H1 (cell line): ENCODE measurements at regions not wholly inside any gene's neighbourhood (a gene's known extent, or its start where the extent isn't known, plus 50 kb on each side); places are given as distances from the start of the nearest gene placed in this dataset.

Experiments
- CTCF ChIA-PET: fragments of 300-600 bp; sonication (Branson Sonifier 250); formaldehyde crosslinking; loops from one replicate; lab custom pipeline; 2021; ENCODE audit not compliant: partially characterized antibody; lab: Charles Lee
- POLR2A ChIA-PET: fragments of 300-600 bp; sonication (Branson Sonifier 250); formaldehyde crosslinking; loops from one replicate; lab custom pipeline; 2021; ENCODE audit warnings: inconsistent platforms; ENCODE audit not compliant: partially characterized antibody; lab: Charles Lee
- DNase-seq, 2 experiments: peaks; one replicate each; pipeline versions ENCODE4 v3.0.0 to v3.0.0-alpha.2; 2010 to 2022; ENCODE audit warnings: low spot score in 2 of 2, low read depth in 1 of 2, mixed read lengths in 1 of 2
- FAIRE-seq: peaks from 2 replicates; lab custom pipeline; 2011; peaks lifted over from hg19 to GRCh38; lab: Jason Lieb, UNC
- H2AFZ ChIP-seq: 2 replicates; pipeline ENCODE4 v1.8.1; 2012; ENCODE audit warnings: low read length, inconsistent platforms
- H2AK5ac ChIP-seq: 2 replicates; pipeline ENCODE4 v1.6.1; 2013; ENCODE audit warnings: low read depth, low read length
- H2BK120ac ChIP-seq: replicated peaks from 2 replicates; pipeline ENCODE3; 2013; ENCODE audit warnings: low read depth, low read length, inconsistent platforms
- H2BK12ac ChIP-seq: 2 replicates; pipeline ENCODE4 v1.6.1; 2013; ENCODE audit warnings: low read depth, low read length
- H2BK15ac ChIP-seq: 2 replicates; pipeline ENCODE4 v1.6.1; 2013; ENCODE audit warnings: low read length
- H2BK20ac ChIP-seq: 2 replicates; pipeline ENCODE4 v1.6.1; 2013; ENCODE audit warnings: low read length
- H2BK5ac ChIP-seq: 2 replicates; pipeline ENCODE4 v1.6.1; 2013; ENCODE audit warnings: low read depth, low read length
- H3K14ac ChIP-seq: 2 replicates; pipeline ENCODE4 v1.6.1; 2013; ENCODE audit warnings: inconsistent platforms; ENCODE audit not compliant: insufficient read length
- H3K18ac ChIP-seq: 2 replicates; pipeline ENCODE4 v1.6.1; 2013; ENCODE audit warnings: low read length; ENCODE audit errors: extremely low read depth
- H3K23ac ChIP-seq: 2 replicates; pipeline ENCODE4 v1.6.1; 2013; ENCODE audit warnings: inconsistent platforms; ENCODE audit not compliant: insufficient read length
- H3K23me2 ChIP-seq: 2 replicates; pipeline ENCODE4 v1.6.1; 2013; ENCODE audit warnings: low read depth, low read length
- H3K27ac ChIP-seq: 2 replicates; pipeline ENCODE4 v1.6.1; 2011; ENCODE audit warnings: low read depth, low read length, inconsistent platforms
- H3K27me3 ChIP-seq, 4 experiments: replicated peaks in 1 of 4; 1 replicate in 1 of 4; 2 replicates in 3 of 4; pipeline versions ENCODE4 v1.6.1 to v1.8.1; 2011 to 2013; ENCODE audit warnings: low read length in 3 of 4, mild to moderate bottlenecking in 3 of 4, inconsistent platforms in 2 of 4, mixed read lengths in 2 of 4, moderate library complexity in 1 of 4; ENCODE audit not compliant: control insufficient read depth in 3 of 4, insufficient read depth in 3 of 4; ENCODE audit errors: extremely low read depth in 1 of 4
- H3K36me3 ChIP-seq, 4 experiments: 2 replicates each; pipeline versions ENCODE4 v1.6.1 to v1.8.1; 2011 to 2013; ENCODE audit warnings: mild to moderate bottlenecking in 4 of 4, low read length in 3 of 4, moderate library complexity in 2 of 4, control low read depth in 1 of 4, inconsistent platforms in 1 of 4; ENCODE audit not compliant: insufficient read depth in 4 of 4, control insufficient read depth in 2 of 4
- H3K4ac ChIP-seq: replicated peaks from 2 replicates; pipeline ENCODE3; 2013; ENCODE audit warnings: low read length, low read depth, mixed read lengths, inconsistent platforms; ENCODE audit not compliant: insufficient read length
- H3K4me1 ChIP-seq, 4 experiments: replicated peaks in 1 of 4; 1 replicate in 1 of 4; 2 replicates in 3 of 4; pipeline versions ENCODE4 v1.6.1 to v1.8.1; 2011 to 2013; ENCODE audit warnings: low read length in 3 of 4, inconsistent platforms in 2 of 4, mixed read lengths in 1 of 4; ENCODE audit not compliant: insufficient read depth in 4 of 4, control insufficient read depth in 3 of 4
- H3K4me2 ChIP-seq, 2 experiments: 2 replicates each; pipeline versions ENCODE4 v1.6.1 to v1.8.1; 2011 to 2013; ENCODE audit warnings: low read depth in 2 of 2, low read length in 2 of 2, control low read depth in 1 of 2, inconsistent platforms in 1 of 2, mild to moderate bottlenecking in 1 of 2; ENCODE audit not compliant: insufficient read depth in 1 of 2
- H3K4me3 ChIP-seq, 4 experiments: fragments of 200-600, 300-600 bp in 1 of 4; sonication (generic), shearing (Covaris generic), sonication (Bioruptor Twin) in 1 of 4; 2 replicates each; pipeline versions ENCODE4 v1.5.1 to v1.8.1; 2011 to 2016; ENCODE audit warnings: low read length in 4 of 4, low read depth in 3 of 4, control low read depth in 2 of 4, inconsistent platforms in 2 of 4, mild to moderate bottlenecking in 2 of 4, mixed read lengths in 1 of 4, moderate library complexity in 1 of 4; ENCODE audit not compliant: insufficient read depth in 2 of 4; ENCODE audit errors: extremely low read depth in 1 of 4
- H3K56ac ChIP-seq: replicated peaks from 2 replicates; pipeline ENCODE3; 2013; ENCODE audit warnings: low read depth, mild to moderate bottlenecking, mixed read lengths, low read length, inconsistent platforms; ENCODE audit not compliant: insufficient read length
- H3K79me1 ChIP-seq: 2 replicates; pipeline ENCODE4 v1.6.1; 2013; ENCODE audit warnings: low read depth, low read length, control low read depth
- H3K79me2 ChIP-seq, 2 experiments: 2 replicates each; pipeline versions ENCODE4 v1.6.1 to v1.8.1; 2012 to 2013; ENCODE audit warnings: low read length in 2 of 2, mild to moderate bottlenecking in 2 of 2, inconsistent platforms in 1 of 2; ENCODE audit not compliant: insufficient read depth in 2 of 2, control insufficient read depth in 1 of 2
- H3K9ac ChIP-seq, 4 experiments: replicated peaks in 1 of 4; 1 replicate in 1 of 4; 2 replicates in 3 of 4; pipeline versions ENCODE4 v1.6.1 to v1.8.1; 2011 to 2013; ENCODE audit warnings: low read depth in 3 of 4, low read length in 3 of 4, control low read depth in 2 of 4, mild to moderate bottlenecking in 2 of 4, moderate library complexity in 2 of 4, inconsistent platforms in 1 of 4; ENCODE audit errors: extremely low read depth in 1 of 4
- H3K9me3 ChIP-seq, 2 experiments: 2 replicates each; pipeline versions ENCODE4 v1.6.1 to v1.8.1; 2012 to 2013; ENCODE audit warnings: mild to moderate bottlenecking in 2 of 2, moderate library complexity in 2 of 2, control low read depth in 1 of 2, inconsistent platforms in 1 of 2, low read depth in 1 of 2, low read length in 1 of 2, mixed read lengths in 1 of 2; ENCODE audit not compliant: insufficient read depth in 2 of 2
- H4K20me1 ChIP-seq, 2 experiments: replicated peaks in 1 of 2; 2 replicates each; pipeline versions ENCODE3 to v1.8.1; 2011 to 2013; ENCODE audit warnings: inconsistent platforms in 2 of 2, low read length in 2 of 2, mild to moderate bottlenecking in 1 of 2; ENCODE audit not compliant: insufficient read depth in 2 of 2, control insufficient read depth in 1 of 2
- H4K5ac ChIP-seq: 2 replicates; pipeline ENCODE4 v1.6.1; 2013; ENCODE audit warnings: low read length, low read depth, mixed read lengths, inconsistent platforms; ENCODE audit not compliant: insufficient read length
- H4K8ac ChIP-seq: 2 replicates; pipeline ENCODE4 v1.8.0; 2013; ENCODE audit warnings: mild to moderate bottlenecking, moderate library complexity, low read length, inconsistent platforms; ENCODE audit not compliant: insufficient read depth; ENCODE audit errors: extremely low read depth
- H4K91ac ChIP-seq: replicated peaks from 2 replicates; pipeline ENCODE3; 2013; ENCODE audit warnings: low read length, mixed read lengths, inconsistent platforms; ENCODE audit not compliant: insufficient read length
- FOSL1 ChIP-seq: IDR thresholded peaks from 2 replicates; pipeline ENCODE4 v1.6.1; 2011; ENCODE audit warnings: mild to moderate bottlenecking, low read depth, low read length, moderate library complexity; ENCODE audit not compliant: insufficient read depth
- GABPA ChIP-seq: IDR thresholded peaks from 2 replicates; pipeline ENCODE4 v1.6.1; 2011; ENCODE audit warnings: mild to moderate bottlenecking, low read length, moderate library complexity, borderline replicate concordance; ENCODE audit not compliant: insufficient read depth
- JUN ChIP-seq: IDR thresholded peaks from 2 replicates; pipeline ENCODE4 v1.6.1; 2011; ENCODE audit warnings: low read depth, mild to moderate bottlenecking, improper control_type of control experiment, low read length
- JUND ChIP-seq: IDR thresholded peaks from 2 replicates; pipeline ENCODE4 v1.6.1; 2011; ENCODE audit warnings: mild to moderate bottlenecking, improper control_type of control experiment, low read length
- MAFK ChIP-seq: IDR thresholded peaks from 2 replicates; pipeline ENCODE4 v1.6.1; 2012; ENCODE audit warnings: low read depth, mild to moderate bottlenecking, improper control_type of control experiment, low read length
- RFX5 ChIP-seq: IDR thresholded peaks from 2 replicates; pipeline ENCODE4 v1.6.1; 2011; ENCODE audit warnings: low read depth, low read length, improper control_type of control experiment, borderline replicate concordance
- SP2 ChIP-seq: IDR thresholded peaks from 2 replicates; pipeline ENCODE4 v1.6.1; 2012; ENCODE audit warnings: mild to moderate bottlenecking, low read length, inconsistent platforms
- SP4 ChIP-seq: IDR thresholded peaks from 2 replicates; pipeline ENCODE4 v1.6.1; 2012; ENCODE audit warnings: low read length, inconsistent platforms
- TAF7 ChIP-seq: optimal IDR thresholded peaks from 2 replicates; pipeline ENCODE3; 2011; ENCODE audit warnings: low read depth, mild to moderate bottlenecking, inconsistent platforms, low read length, moderate library complexity, borderline replicate concordance
- TEAD4 ChIP-seq: IDR thresholded peaks from 2 replicates; pipeline ENCODE4 v1.6.1; 2012; ENCODE audit warnings: low read depth, low read length, inconsistent platforms, mixed read lengths
- YY1 ChIP-seq: IDR thresholded peaks from 2 replicates; pipeline ENCODE4 v1.6.1; 2011; ENCODE audit warnings: low read depth, mild to moderate bottlenecking, low read length
- WGBS, 2 experiments: shearing (Covaris generic) in 1 of 2; methylation state at CpG; one replicate each; pipeline versions ENCODE4 v1.1.6 to v1.1.7; 2013 to 2015; ENCODE audit warnings: low lambda C conversion rate in 2 of 2, mixed read lengths in 2 of 2, inconsistent platforms in 1 of 2, low coverage in 1 of 2, missing lambda C conversion rate in 1 of 2; ENCODE audit not compliant: insufficient replicate concordance in 2 of 2, insufficient coverage in 1 of 2, insufficient read length in 1 of 2; ENCODE audit errors: extremely low coverage in 1 of 2, missing lambda C conversion rate in 1 of 2; 5-methylcytosine and 5-hydroxymethylcytosine counted together

DNA sequence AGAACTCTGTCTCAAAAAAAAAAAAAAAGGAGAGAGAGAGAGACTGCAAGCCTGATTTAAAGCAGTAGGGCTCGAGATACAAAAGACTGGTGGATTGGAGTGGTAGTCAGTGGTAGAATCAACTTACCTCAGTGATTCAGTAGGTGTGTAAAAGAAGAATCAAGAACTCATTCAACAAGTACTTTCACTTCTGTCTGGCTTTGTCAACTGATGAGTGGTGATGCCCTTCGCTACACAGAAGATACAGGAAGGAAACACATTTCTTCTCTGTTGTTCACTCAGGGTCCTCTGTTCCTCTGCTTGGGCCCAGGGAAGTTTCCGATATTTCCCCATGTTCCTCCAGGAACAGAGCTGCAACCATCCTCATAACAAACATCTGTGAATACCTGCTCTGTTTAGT, 68.6 kb upstream of the COG2 start:
- Histone ChIP-seq H3K79me2 (no peaks in the 10 kb centered on the region), H2BK120ac (no peak overlapping the region), H3K9ac (no peak overlapping the region), H2BK12ac (no peak overlapping the region), H3K36me3 (no peaks in the 10 kb centered on the region), H3K18ac (no peak overlapping the region), H3K56ac (no peak overlapping the region), H3K27ac (no peak overlapping the region), H3K14ac (no peak overlapping the region), H2BK5ac (no peak overlapping the region), H3K4me1 (peaks cover 2 to 7% (median 4%) of the 10 kb centered on the region in 4 experiments; a peak in 6 of 7 replicates), H2AFZ (no peak overlapping the region), H3K23me2 (peaks cover 4% of the 10 kb centered on the region; the same call in 1 of the 2 replicates), H2AK5ac (no peak overlapping the region), H3K23ac (no peak overlapping the region), H3K4ac (no peak overlapping the region), H4K5ac (no peak overlapping the region), H3K79me1 (no peaks in the 10 kb centered on the region), H4K8ac (no peak overlapping the region), H4K91ac (no peak overlapping the region), H3K4me3 (no peak overlapping the region), H2BK15ac (no peak overlapping the region), H3K4me2 (no peak overlapping the region), H4K20me1 (peaks cover 0 to 3% of the 10 kb centered on the region in 2 experiments), H3K27me3 (no peaks in the 10 kb centered on the region), H2BK20ac (0 out of 2 replicates have a peak overlapping the region, but pooled peaks have one; percentile 3), H3K9me3 (no peaks in the 10 kb centered on the region)
- TF ChIP-seq FOSL1 (no peak), MAFK (no peak), YY1 (no peak), GABPA (no peak), SP2 (no peak), TAF7 (no peak), SP4 (no peak), JUN (no peak), RFX5 (no peak), JUND (no peak), TEAD4 (no peak)
- FAIRE-seq (no peak), DNase-seq (no peak)
- CTCF ChIA-PET = interaction anchor here (0.6 kb wide), 1 partner anchor 221 kb away, joined by 3 read pairs; no protein-coding TSS in a partner anchor
- 79% methylated on average over 3 of the region's 3 CpGs; no CpG with 5 or more reads in 1 of the 2 experiments for WGBS, 2 experiments
- POLR2A ChIA-PET = no interaction called here
